ENCODE measurements at regions not wholly inside any gene's neighbourhood (a gene's known extent, or its start where the extent isn't known, plus 50 kb on each side); places are given as distances from the start of the nearest gene placed in this dataset.

GRCh38 chr14:51444353-51445000 lies 204.4 kb downstream of the TMX1 start:
- no peak overlapping the region for H3K4me3 ChIP-seq (ENCODE audit: low read length)
- H4K20me1 ChIP-seq (ENCODE audit: insufficient read depth): no peaks in the 10 kb centered on the region
- H3K9me3 ChIP-seq (ENCODE audit: low read length): no peaks in the 10 kb centered on the region
- no peaks in the 10 kb centered on the region for H3F3A ChIP-seq (ENCODE audit: insufficient read depth, low read length, poor library complexity, severe bottlenecking)
- H3K9ac ChIP-seq (ENCODE audit: low read length): no peak overlapping the region
- H3K27me3 ChIP-seq (ENCODE audit: insufficient read depth, low read depth, low read length): no peaks in the 10 kb centered on the region
- TF ChIP-seq EP300 (conservative IDR thresholded peaks at IDR 0.05; ENCODE audit: poor library complexity, severe bottlenecking) (no peak), CTCF (IDR thresholded peaks at IDR 0.05; ENCODE audit: poor library complexity, severe bottlenecking) (no peak), MXI1 (conservative IDR thresholded peaks at IDR 0.05; ENCODE audit: poor library complexity, severe bottlenecking) (no peak), POLR2AphosphoS5 (IDR thresholded peaks at IDR 0.05) (no peak), SMC3 (conservative IDR thresholded peaks at IDR 0.05; ENCODE audit: poor library complexity) (no peak), RAD21 (conservative IDR thresholded peaks at IDR 0.05) (no peak), TAF1 (IDR thresholded peaks at IDR 0.05; ENCODE audit: low read depth) (no peak), EZH2 (IDR thresholded peaks at IDR 0.05; ENCODE audit: borderline replicate concordance, insufficient read depth, low read length, poor library complexity, severe bottlenecking) (no peak), REST (IDR thresholded peaks at IDR 0.05; ENCODE audit: borderline replicate concordance) (no peak)
- H3K9me2 ChIP-seq (ENCODE audit: insufficient read depth, low read length): no peaks in the 10 kb centered on the region
- no peak overlapping the region for H3K27ac ChIP-seq (ENCODE audit: low read length)
- no peak overlapping the region for H2AFZ ChIP-seq (ENCODE audit: low read depth, low read length)
- H3K4me2 ChIP-seq (ENCODE audit: low read length): no peak overlapping the region
- no peaks in the 10 kb centered on the region for H3K79me2 ChIP-seq (replicated peaks; ENCODE audit: insufficient read depth, low read length)
- H3K36me3 ChIP-seq (ENCODE audit: insufficient read depth, low read length): no peaks in the 10 kb centered on the region

GRCh38 chr14:51445001-51445390 lies 204.9 kb downstream of the TMX1 start:
- H3K9me3 ChIP-seq (ENCODE audit: low read length): no peaks in the 10 kb centered on the region
- TF ChIP-seq RAD21 (conservative IDR thresholded peaks at IDR 0.05): no peak
- TF ChIP-seq TAF1 (IDR thresholded peaks at IDR 0.05; ENCODE audit: low read depth): no peak
- TF ChIP-seq REST (IDR thresholded peaks at IDR 0.05; ENCODE audit: borderline replicate concordance): no peak
- no peak for TF ChIP-seq EZH2 (IDR thresholded peaks at IDR 0.05; ENCODE audit: borderline replicate concordance, insufficient read depth, low read length, poor library complexity, severe bottlenecking)
- no peak for TF ChIP-seq CTCF (IDR thresholded peaks at IDR 0.05; ENCODE audit: poor library complexity, severe bottlenecking)
- TF ChIP-seq POLR2AphosphoS5 (IDR thresholded peaks at IDR 0.05): no peak
- TF ChIP-seq MXI1 (conservative IDR thresholded peaks at IDR 0.05; ENCODE audit: poor library complexity, severe bottlenecking): no peak
- TF ChIP-seq EP300 (conservative IDR thresholded peaks at IDR 0.05; ENCODE audit: poor library complexity, severe bottlenecking): no peak
- TF ChIP-seq SMC3 (conservative IDR thresholded peaks at IDR 0.05; ENCODE audit: poor library complexity): no peak
- no peaks in the 10 kb centered on the region for H3K36me3 ChIP-seq (ENCODE audit: insufficient read depth, low read length)
- no peaks in the 10 kb centered on the region for H3K27me3 ChIP-seq (ENCODE audit: insufficient read depth, low read depth, low read length)
- no peaks in the 10 kb centered on the region for H3K79me2 ChIP-seq (replicated peaks; ENCODE audit: insufficient read depth, low read length)
- H3K4me2 ChIP-seq (ENCODE audit: low read length): no peak overlapping the region
- no peak overlapping the region for H2AFZ ChIP-seq (ENCODE audit: low read depth, low read length)
- no peaks in the 10 kb centered on the region for H4K20me1 ChIP-seq (ENCODE audit: insufficient read depth)
- no peak overlapping the region for H3K27ac ChIP-seq (ENCODE audit: low read length)
- H3F3A ChIP-seq (ENCODE audit: insufficient read depth, low read length, poor library complexity, severe bottlenecking): no peaks in the 10 kb centered on the region
- no peak overlapping the region for H3K9ac ChIP-seq (ENCODE audit: low read length)
- H3K9me2 ChIP-seq (ENCODE audit: insufficient read depth, low read length): no peaks in the 10 kb centered on the region
- H3K4me3 ChIP-seq (ENCODE audit: low read length): no peak overlapping the region
